ENCODE measurements at regions not wholly inside any gene's neighbourhood (a gene's known extent, or its start where the extent isn't known, plus 50 kb on each side); places are given as distances from the start of the nearest gene placed in this dataset.

DNA sequence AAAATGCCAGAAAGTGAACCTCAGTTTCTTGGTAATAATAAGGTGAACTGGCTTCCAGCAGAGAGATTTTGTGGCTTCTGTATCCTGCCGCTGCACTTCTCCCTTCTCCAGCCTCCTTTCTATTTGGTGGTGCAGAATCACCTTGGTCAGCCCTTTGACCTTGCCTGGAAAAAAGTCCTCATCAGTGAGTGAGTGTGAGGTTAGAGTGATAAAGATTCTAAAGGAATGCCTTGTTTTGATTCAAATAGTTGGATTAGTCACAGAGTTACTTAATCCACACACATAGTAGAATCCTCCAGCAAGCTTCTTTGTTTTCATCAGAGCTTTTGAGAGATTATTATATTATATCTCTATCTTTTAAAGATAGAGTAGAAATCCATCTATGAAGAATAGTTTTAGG, 140.9 kb downstream of the KCNRG start:
- TF ChIP-seq CTCF (conservative IDR thresholded peaks at IDR 0.05; ENCODE audit: low read depth, low read length) (no peak), EZH2 (IDR thresholded peaks at IDR 0.05; ENCODE audit: borderline replicate concordance, low read depth, low read length, poor library complexity, severe bottlenecking) (no peak)
